ENCODE measurements at regions not wholly inside any gene's neighbourhood (a gene's known extent, or its start where the extent isn't known, plus 50 kb on each side); places are given as distances from the start of the nearest gene placed in this dataset.

GRCh38 chr6:147709396-147710272, 201.1 kb downstream of the SAMD5 start:
- Histone ChIP-seq H3K9me3 (ENCODE audit: control insufficient read depth, insufficient read depth, low read length) (no peaks in the 10 kb centered on the region), H3K23ac (ENCODE audit: low read depth, low read length) (no peak overlapping the region), H3K18ac (ENCODE audit: low read depth, low read length) (no peak overlapping the region), H3K9ac (ENCODE audit: low read depth, low read length) (no peak overlapping the region), H3K27me3 (ENCODE audit: control insufficient read depth, insufficient read depth, low read length) (0 out of 2 replicates have a peak, but pooled peaks cover 1% of the 10 kb centered on the region), H3K9me1 (ENCODE audit: insufficient read depth, low read length) (no peaks in the 10 kb centered on the region; the same call in 1 of the 2 replicates), H2AFZ (replicated peaks; ENCODE audit: low read length, poor library complexity) (no peak overlapping the region), H3K4ac (ENCODE audit: low read depth, low read length) (no peak overlapping the region), H4K20me1 (ENCODE audit: insufficient read depth, low read length) (no peaks in the 10 kb centered on the region), H3K14ac (replicated peaks; ENCODE audit: low read depth, low read length) (no peak overlapping the region), H2AK9ac (replicated peaks; ENCODE audit: low read depth, low read length, poor library complexity) (no peak overlapping the region), H4K8ac (ENCODE audit: low read depth in 2 of 2, low read length in 2 of 2) (no peak overlapping the region), H2BK120ac (ENCODE audit: low read depth, low read length) (no peak overlapping the region), H3K27ac (ENCODE audit: insufficient read depth, low read length) (no peak overlapping the region), H4K5ac (ENCODE audit: low read depth, low read length) (no peak overlapping the region), H3K4me3 (ENCODE audit: insufficient read depth, low read depth, low read length) (no peak overlapping the region), H2BK5ac (ENCODE audit: low read depth, low read length, poor library complexity, severe bottlenecking) (no peak overlapping the region), H4K91ac (ENCODE audit: insufficient read depth, low read depth, low read length) (no peak overlapping the region), H2BK20ac (ENCODE audit: low read depth, low read length) (no peak overlapping the region), H2BK15ac (ENCODE audit: low read depth, low read length) (no peak overlapping the region), H2AK5ac (ENCODE audit: low read depth, low read length) (no peak overlapping the region), H3K4me2 (ENCODE audit: low read depth, low read length) (no peak overlapping the region), H3K36me3 (ENCODE audit: control insufficient read depth, insufficient read depth, low read length) (no peaks in the 10 kb centered on the region), H3K4me1 (ENCODE audit: control insufficient read depth, insufficient read depth, low read length) (no peaks in the 10 kb centered on the region; the same call in 1 of the 2 replicates), H3K79me1 (ENCODE audit: low read depth in 1 of 2, low read length in 2 of 2) (no peaks in the 10 kb centered on the region), H3K56ac (ENCODE audit: extremely low read depth, insufficient read depth, low read length) (no peak overlapping the region)
- ATAC-seq (ENCODE audit: low read depth) (no peak), DNase-seq (no peak)
- intact Hi-C loops (cut with micrococcal nuclease) (no loop called here), in situ Hi-C loops (cut with MboI; ENCODE audit: low sequenced_read_pairs) (no loop called here), dilution Hi-C loops (cut with HindIII; ENCODE audit: low sequenced_read_pairs, unreplicated experiment) (no loop called here)
- WGBS, 2 experiments (ENCODE audit: extremely low coverage in 2 of 2, insufficient read length in 1 of 2): 50% methylated on average over 2 of the region's 6 CpGs; no CpG with 5 or more reads in 1 of the 2 experiments
- ChIA-PET CTCF (interaction anchor here (0.6 kb wide), 1 partner anchor 51 kb away, joined by 8 read pairs; no protein-coding TSS in a partner anchor), POLR2A (ENCODE audit: unreplicated experiment) (no interaction called here)
- TF ChIP-seq NFE2L2 (IDR thresholded peaks at IDR 0.05; ENCODE audit: low read depth, low read length) (no peak), RFX5 (IDR thresholded peaks at IDR 0.05; ENCODE audit: low read depth, low read length) (no peak), CTCF (conservative IDR thresholded peaks at IDR 0.05; ENCODE audit: low read depth, low read length) (no peak), FOS (IDR thresholded peaks at IDR 0.05; ENCODE audit: low read depth, low read length) (no peak), RCOR1 (IDR thresholded peaks at IDR 0.05; ENCODE audit: insufficient replicate concordance, low read length) (no peak), ELK1 (IDR thresholded peaks at IDR 0.05; ENCODE audit: borderline replicate concordance, low read depth, low read length) (no peak), CHD1 (IDR thresholded peaks at IDR 0.05; ENCODE audit: low read depth, low read length) (no peak), MAZ (IDR thresholded peaks at IDR 0.05; ENCODE audit: borderline replicate concordance, low read depth, low read length) (no peak), RAD21 (IDR thresholded peaks at IDR 0.05; ENCODE audit: low read length) (no peak), BHLHE40 (IDR thresholded peaks at IDR 0.05; ENCODE audit: low read depth, low read length) (no peak), POLR2A (IDR thresholded peaks at IDR 0.05; ENCODE audit: low read depth, low read length) (no peak)
- no TSS peak for BruUV-seq (replicated peaks)

Data from IMR-90 (cell line).